Endothelial cell of umbilical vein (primary cell): ENCODE measurements at regions not wholly inside any gene's neighbourhood (a gene's known extent, or its start where the extent isn't known, plus 50 kb on each side); places are given as distances from the start of the nearest gene placed in this dataset.

Experiments used
- BruUV-seq: library from RNA; stranded (reverse); fragments of 400-500 nt; replicated peaks from 2 replicates; lab custom pipeline; 2021; lab: Mats Ljungman, UMichigan
- CTCF ChIA-PET: fragments of 300-600, 350-600 bp; sonication (Branson Sonifier 250); formaldehyde crosslinking; loops from one replicate; lab custom pipeline; 2021; ENCODE audit warnings: antibody characterized with exemption, inconsistent platforms; lab: Charles Lee
- POLR2A ChIA-PET: fragments of 300-600, 350-600 bp; sonication (Branson Sonifier 250); formaldehyde crosslinking; loops from one replicate; lab custom pipeline; 2021; ENCODE audit warnings: antibody characterized with exemption, inconsistent platforms; lab: Charles Lee
- DNase-seq: peaks from one replicate; pipeline ENCODE4 v3.0.0-alpha.2; 2011; ENCODE audit warnings: low read depth, low spot score
- FAIRE-seq: peaks from 2 replicates; lab custom pipeline; 2011; peaks lifted over from hg19 to GRCh38; lab: Jason Lieb, UNC
- H2AFZ ChIP-seq: 2 replicates; pipeline ENCODE4 v1.6.0; 2012; ENCODE audit warnings: low read depth, low read length, control low read depth, inconsistent platforms
- H3K27ac ChIP-seq: 2 replicates; pipeline ENCODE4 v1.5.1; 2011; ENCODE audit warnings: low read depth, mild to moderate bottlenecking, control low read depth, low read length, moderate library complexity; ENCODE audit not compliant: insufficient read depth
- H3K27me3 ChIP-seq, 2 experiments: 2 replicates each; pipeline versions ENCODE4 v1.6.0 to v1.6.1; 2011; ENCODE audit warnings: low read length in 2 of 2, mixed read lengths in 1 of 2; ENCODE audit not compliant: control insufficient read depth in 2 of 2, insufficient read depth in 2 of 2
- H3K36me3 ChIP-seq, 2 experiments: 2 replicates in 1 of 2; 3 replicates in 1 of 2; pipeline ENCODE4 v1.5.1; 2011; ENCODE audit warnings: low read length in 2 of 2, mild to moderate bottlenecking in 1 of 2, moderate library complexity in 1 of 2; ENCODE audit not compliant: control insufficient read depth in 2 of 2, insufficient read depth in 2 of 2; ENCODE audit errors: extremely low read depth in 1 of 2
- H3K4me1 ChIP-seq: 3 replicates; pipeline ENCODE4 v1.5.1; 2011; ENCODE audit warnings: mild to moderate bottlenecking, low read length; ENCODE audit not compliant: control insufficient read depth, insufficient read depth; ENCODE audit errors: extremely low read depth
- H3K4me2 ChIP-seq: 2 replicates; pipeline ENCODE4 v1.6.1; 2011; ENCODE audit warnings: low read length, control low read depth, mixed read lengths; ENCODE audit not compliant: insufficient read depth
- H3K4me3 ChIP-seq, 3 experiments: fragments of 200-600 bp in 1 of 3; sonication (generic), shearing (Covaris generic) in 1 of 3; replicated peaks in 1 of 3; 2 replicates each; pipeline ENCODE4 v1.5.1; 2011 to 2016; ENCODE audit warnings: control low read depth in 3 of 3, low read length in 3 of 3, mild to moderate bottlenecking in 2 of 3, inconsistent platforms in 1 of 3, low read depth in 1 of 3, moderate library complexity in 1 of 3; ENCODE audit not compliant: insufficient read depth in 1 of 3
- H3K79me2 ChIP-seq: 2 replicates; pipeline ENCODE4 v1.6.0; 2012; ENCODE audit warnings: low read length, inconsistent platforms; ENCODE audit not compliant: control insufficient read depth, insufficient read depth
- H3K9ac ChIP-seq: replicated peaks from 2 replicates; pipeline ENCODE3; 2011; ENCODE audit warnings: low read length, control low read depth; ENCODE audit not compliant: insufficient read depth; ENCODE audit errors: extremely low read depth
- H3K9me1 ChIP-seq: replicated peaks from 3 replicates; pipeline ENCODE4 v1.6.0; 2011; ENCODE audit warnings: mild to moderate bottlenecking, low read length; ENCODE audit not compliant: control insufficient read depth, insufficient read depth; ENCODE audit errors: extremely low read depth
- H3K9me3 ChIP-seq: replicated peaks from 2 replicates; pipeline ENCODE4 v1.5.1; 2012; ENCODE audit warnings: low read length, inconsistent platforms; ENCODE audit not compliant: control insufficient read depth, insufficient read depth
- H4K20me1 ChIP-seq: replicated peaks from 2 replicates; pipeline ENCODE3; 2011; ENCODE audit warnings: mild to moderate bottlenecking, low read length; ENCODE audit not compliant: control insufficient read depth, insufficient read depth; ENCODE audit errors: extremely low read depth
- CTCF ChIP-seq, 2 donors: IDR thresholded peaks; 1 replicate in 1 of 2; 2 replicates in 1 of 2; pipeline ENCODE4 v1.5.1; 2011; ENCODE audit warnings: low read length in 2 of 2, mild to moderate bottlenecking in 2 of 2, moderate library complexity in 2 of 2, control low read depth in 1 of 2, inconsistent platforms in 1 of 2, low read depth in 1 of 2; ENCODE audit not compliant: insufficient read depth in 1 of 2; ENCODE audit errors: extremely low read depth in 1 of 2
- EZH2 ChIP-seq: IDR thresholded peaks from 2 replicates; pipeline ENCODE4 v1.6.1; 2012; ENCODE audit warnings: borderline replicate concordance, low read depth, mild to moderate bottlenecking, moderate library complexity, low read length, inconsistent platforms; ENCODE audit not compliant: severe bottlenecking
- FOS ChIP-seq: IDR thresholded peaks from 2 replicates; pipeline ENCODE4 v1.6.1; 2011; ENCODE audit warnings: mild to moderate bottlenecking, low read length, moderate library complexity, borderline replicate concordance; ENCODE audit not compliant: insufficient read depth
- GATA2 ChIP-seq: IDR thresholded peaks from 2 replicates; pipeline ENCODE4 v1.7.0; 2011; ENCODE audit warnings: low read depth, mild to moderate bottlenecking, moderate library complexity, mixed read lengths, low read length; ENCODE audit not compliant: insufficient read length, insufficient read depth
- JUN ChIP-seq: IDR thresholded peaks from 2 replicates; pipeline ENCODE4 v1.6.1; 2011; ENCODE audit warnings: borderline replicate concordance, low read depth; ENCODE audit not compliant: insufficient read length, insufficient read depth
- MAX ChIP-seq: IDR thresholded peaks from 2 replicates; pipeline ENCODE4 v1.6.1; 2011; ENCODE audit not compliant: insufficient read depth, insufficient read length
- MYC ChIP-seq: IDR thresholded peaks from one replicate; pipeline ENCODE4 v1.6.1; 2011; ENCODE audit warnings: mild to moderate bottlenecking, low read depth, low read length
- POLR2A ChIP-seq: IDR thresholded peaks from 2 replicates; pipeline ENCODE4 v1.6.1; 2012; ENCODE audit warnings: low read depth, mild to moderate bottlenecking, control low read depth, low read length
- POLR2AphosphoS5 ChIP-seq: IDR thresholded peaks from 2 replicates; pipeline ENCODE4 v1.6.1; 2012; ENCODE audit warnings: low read depth, mild to moderate bottlenecking, control low read depth, low read length, moderate library complexity; ENCODE audit not compliant: insufficient read depth
- dilution Hi-C: fragments of 300-500 bp; cut with MboI; formaldehyde crosslinking; loops from one replicate; pipeline ENCODE4 v1.15.0; 2019; ENCODE audit warnings: low sequenced_read_pairs; ENCODE audit not compliant: extremely low pct_ligation_motif_present
- intact Hi-C: fragments of 100-400 bp; cut with micrococcal nuclease; formaldehyde crosslinking; loops from one replicate; pipeline ENCODE4 v1.10.0; 2022

GRCh38 chr1:201749059-201749690 lies 79.8 kb upstream of the IPO9 start:
- Histone ChIP-seq H3K27ac (peak overlapping the region; percentile 99), H3K79me2 (peaks cover 76% of the 10 kb centered on the region), H3K4me1 (peaks cover 72% of the 10 kb centered on the region), H3K9ac (peak overlapping the region; percentile 55), H3K36me3 (no peaks in the 10 kb centered on the region), H2AFZ (no peak overlapping the region), H3K4me2 (peak overlapping the region; percentile 21), H3K9me3 (no peaks in the 10 kb centered on the region), H4K20me1 (no peaks in the 10 kb centered on the region), H3K27me3 (no peaks in the 10 kb centered on the region), H3K4me3 (no peak overlapping the region), H3K9me1 (no peaks in the 10 kb centered on the region)
- intact Hi-C loops (no loop called here), dilution Hi-C loops (no loop called here)
- ChIA-PET POLR2A (no interaction called here), CTCF (interaction anchor here (1.0 to 14.5 kb wide), 6 partner anchors 9 to 45 kb away, joined by 3 to 139 read pairs (median 7); no protein-coding TSS in a partner anchor)
- no peak for DNase-seq
- TF ChIP-seq CTCF (IDR thresholded peaks at IDR 0.05; ENCODE audit: extremely low read depth in 1 of 2, insufficient read depth in 1 of 2, low read depth in 1 of 2, low read length in 2 of 2), result no peak
- TF ChIP-seq POLR2A, result no peak
- no peak for TF ChIP-seq GATA2
- TF ChIP-seq POLR2AphosphoS5, result no peak
- no peak for TF ChIP-seq MYC
- no peak for TF ChIP-seq JUN
- TF ChIP-seq FOS, result no peak
- TF ChIP-seq EZH2, result no peak
- TF ChIP-seq MAX, result no peak
- FAIRE-seq, result no peak
- BruUV-seq, result no TSS peak
